HCT116 (cell line): ENCODE measurements at regions not wholly inside any gene's neighbourhood (a gene's known extent, or its start where the extent isn't known, plus 50 kb on each side); places are given as distances from the start of the nearest gene placed in this dataset.

Source experiments
- CTCF ChIP-seq, 3 experiments: fragments of 200-600 bp in 1 of 3; sonication (generic) in 1 of 3; IDR thresholded peaks in 2 of 3; conservative IDR thresholded peaks in 1 of 3; 2 replicates each; pipeline ENCODE4 v1.5.1; 2012 to 2017; ENCODE audit warnings: low read depth in 2 of 3, low read length in 2 of 3, antibody characterized with exemption in 1 of 3, borderline replicate concordance in 1 of 3, control low read depth in 1 of 3, mild to moderate bottlenecking in 1 of 3, mixed read lengths in 1 of 3, mixed run types in 1 of 3, moderate library complexity in 1 of 3; ENCODE audit not compliant: insufficient read depth in 1 of 3
- POLR2A ChIP-seq: IDR thresholded peaks from 2 replicates; pipeline ENCODE4 v1.7.0; 2011; ENCODE audit warnings: borderline replicate concordance; ENCODE audit not compliant: insufficient read depth, insufficient read length; ENCODE audit errors: extremely low read depth
- YY1 ChIP-seq: IDR thresholded peaks from 2 replicates; pipeline ENCODE4 v1.6.1; 2011; ENCODE audit warnings: low read length, low read depth, moderate library complexity, mild to moderate bottlenecking; ENCODE audit not compliant: insufficient replicate concordance; ENCODE audit errors: extremely low read depth

DNA sequence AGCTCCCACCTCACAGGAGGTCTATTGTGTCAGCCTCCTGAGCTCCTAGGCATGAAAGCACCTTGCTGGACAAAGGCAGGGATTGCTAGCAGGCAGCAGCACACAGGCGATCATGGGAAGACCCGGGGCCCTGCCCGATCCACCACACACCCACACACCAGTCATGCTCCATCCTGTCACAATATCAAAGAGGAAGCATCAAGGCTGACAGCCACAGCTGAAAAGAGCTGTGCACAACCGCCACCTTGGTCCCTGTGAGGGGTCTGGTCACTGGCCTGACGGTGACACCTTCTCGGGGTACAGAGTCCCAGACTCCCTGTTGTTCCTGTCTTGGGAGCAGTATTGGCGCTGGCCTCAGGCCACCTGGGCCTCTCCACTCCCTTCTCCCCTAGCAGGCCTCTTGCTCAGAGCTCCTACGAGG is 89.7 kb upstream of the RET start:
- no peak for TF ChIP-seq CTCF (IDR thresholded peaks at IDR 0.05 in 2 of 3, conservative IDR thresholded peaks at IDR 0.05 in 1 of 3; ENCODE audit: borderline replicate concordance in 1 of 3, insufficient read depth in 1 of 3, low read depth in 2 of 3, low read length in 2 of 3)
- no peak for TF ChIP-seq POLR2A
- no peak for TF ChIP-seq YY1
